GM19043 (cell line): ENCODE measurements at regions not wholly inside any gene's neighbourhood (a gene's known extent, or its start where the extent isn't known, plus 50 kb on each side); places are given as distances from the start of the nearest gene placed in this dataset.
"Not testable (repeated sequence)": the region's sequence is repeated elsewhere in the genome, so short reads cannot be mapped to it uniquely, and the experiment has no call there.

Source experiments
- ATAC-seq: cut with Tn5 transposase; IDR thresholded peaks from one replicate; pipeline ENCODE4 v1.9.1; 2021; ENCODE audit warnings: low read depth; ENCODE audit not compliant: unreplicated experiment

DNA sequence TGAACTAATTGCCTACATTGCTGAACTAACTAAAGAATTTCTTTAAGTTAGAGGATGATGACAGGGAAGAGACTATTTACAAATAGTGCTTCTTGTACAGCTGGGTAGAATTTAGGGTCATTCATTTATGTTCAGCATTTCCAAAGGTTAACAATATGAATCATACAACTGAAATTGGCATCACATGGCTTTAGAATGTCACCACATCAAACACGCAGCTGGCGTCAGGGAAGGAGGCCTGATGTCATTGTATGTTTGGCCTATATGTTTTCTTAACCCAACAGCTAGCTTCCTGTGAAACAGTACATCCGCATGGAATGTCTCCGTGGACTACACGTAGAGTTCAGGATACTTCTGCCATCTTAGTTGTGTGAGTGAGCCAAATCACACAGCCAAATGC, 99.0 kb upstream of the TNFSF11 start:
- ATAC-seq, result no peak

DNA sequence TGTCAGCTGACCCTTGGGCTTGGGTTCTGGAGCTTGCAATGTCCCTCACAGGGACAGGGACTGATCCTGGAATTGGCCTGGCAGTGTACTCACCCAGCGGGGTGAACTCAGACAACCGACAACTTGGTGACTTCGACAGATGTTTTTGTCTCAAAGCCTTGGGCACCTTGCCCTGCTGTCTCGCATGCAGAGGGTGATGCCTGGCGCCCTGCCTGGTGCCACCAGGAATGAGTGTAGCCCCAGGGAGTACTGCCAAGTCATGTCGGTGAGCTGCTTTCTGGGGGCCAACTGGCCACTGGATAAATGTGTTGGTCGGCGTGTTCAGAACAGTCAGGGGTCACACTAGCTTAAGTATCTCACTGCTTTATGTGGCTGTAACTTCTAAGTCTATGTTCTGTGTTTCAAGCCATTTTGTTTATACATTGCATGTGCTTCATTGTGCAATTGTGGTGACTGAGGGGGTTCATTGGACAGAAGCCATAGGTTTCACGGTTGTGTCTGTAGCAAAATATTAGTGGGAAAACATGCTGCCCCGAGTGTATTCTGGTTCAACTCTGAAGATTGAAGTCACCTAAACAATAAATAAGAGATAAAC, 96.3 kb upstream of the TNFSF11 start:
- ATAC-seq, result no peak

DNA sequence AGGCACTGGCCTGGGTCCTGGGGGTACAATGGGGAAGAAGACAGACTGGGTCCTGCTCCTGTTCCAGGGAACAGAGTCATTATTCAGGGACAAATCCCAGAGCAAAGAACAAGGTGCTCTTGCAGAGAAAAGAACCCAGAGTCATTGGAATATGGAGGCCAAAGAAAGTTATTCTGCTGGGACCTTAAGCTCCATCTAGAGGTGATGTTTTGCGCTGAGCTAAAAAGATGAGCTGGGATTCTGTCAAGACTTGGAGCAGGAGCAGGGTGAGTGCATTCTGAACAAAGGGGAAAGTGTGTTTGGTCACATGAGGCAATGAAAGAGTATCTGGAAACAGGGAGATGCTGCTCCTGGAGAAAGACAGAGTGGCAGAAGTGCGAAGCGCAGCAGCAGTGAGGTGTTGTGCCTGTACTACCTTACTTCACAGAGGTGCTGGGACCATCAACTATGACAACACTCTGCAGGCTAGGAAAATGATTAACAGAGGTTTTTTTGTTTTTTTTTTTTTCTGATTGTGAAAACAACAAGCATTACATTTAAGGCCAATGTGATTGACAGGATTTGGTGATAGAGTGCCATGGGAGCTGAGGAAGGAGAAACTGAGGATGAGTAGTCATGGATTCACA, 95.3 kb upstream of the TNFSF11 start:
- no peak for ATAC-seq

DNA sequence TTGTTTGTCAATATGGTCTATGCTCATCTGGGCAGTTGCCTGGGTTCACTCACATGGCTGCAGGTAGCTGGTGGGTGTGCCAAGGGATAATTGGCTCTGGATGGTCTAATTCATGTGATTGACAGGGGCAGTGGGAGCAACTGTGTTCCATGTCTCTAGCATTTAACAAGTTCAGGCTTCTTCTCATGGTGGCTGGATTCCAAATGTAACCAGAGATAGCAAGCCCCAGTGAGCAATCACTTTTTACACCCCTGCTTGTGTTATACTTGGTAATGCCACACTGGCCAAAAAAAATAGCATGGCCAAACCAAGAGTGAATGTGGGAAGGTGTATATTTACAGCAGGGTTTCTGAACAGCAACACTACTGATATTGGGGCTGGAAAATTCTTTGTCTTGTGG, 89.6 kb upstream of the TNFSF11 start:
- no peak for ATAC-seq

DNA sequence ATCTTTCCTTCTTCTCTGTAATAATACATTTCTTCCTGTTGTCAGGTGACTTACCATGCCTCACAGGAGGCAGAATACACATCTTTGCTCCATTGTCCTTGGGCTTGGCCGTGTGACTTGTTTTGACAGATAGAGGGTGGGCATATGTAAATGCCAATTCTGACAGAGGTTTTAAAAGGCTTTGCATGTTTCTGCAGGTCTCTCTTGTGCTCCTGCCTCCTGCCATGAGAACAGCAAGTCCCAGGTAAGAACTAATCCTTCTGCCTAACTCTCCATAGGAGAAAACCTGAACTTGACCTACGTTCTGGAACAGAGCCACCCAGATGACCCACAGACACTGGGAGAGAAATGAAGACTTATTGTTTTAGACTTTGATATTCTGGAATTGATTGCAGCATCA, 88.7 kb upstream of the TNFSF11 start:
- no peak for ATAC-seq

DNA sequence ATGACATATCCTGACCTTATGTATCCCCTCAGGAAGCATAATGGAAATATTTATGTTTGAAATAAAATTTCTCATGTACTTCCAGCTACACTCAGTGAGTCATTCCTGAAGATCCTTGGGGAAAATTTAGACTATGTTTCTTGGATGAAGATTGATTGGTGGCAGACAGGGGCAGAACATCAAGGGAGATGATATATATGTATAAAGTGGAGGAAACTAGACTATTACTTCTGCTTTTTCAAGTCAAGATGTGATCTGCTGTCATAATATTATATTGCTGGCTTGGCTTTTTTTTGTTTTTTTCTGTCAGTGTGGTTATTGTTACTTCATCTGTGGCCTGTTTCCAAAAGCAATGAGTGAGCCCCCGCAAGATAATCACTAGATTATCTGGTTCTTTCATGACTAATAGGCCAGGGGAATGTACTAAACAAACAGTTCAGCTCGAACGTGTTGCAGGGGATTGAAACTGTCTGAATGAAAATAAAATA, 87.2 kb upstream of the TNFSF11 start:
- no peak for ATAC-seq

DNA sequence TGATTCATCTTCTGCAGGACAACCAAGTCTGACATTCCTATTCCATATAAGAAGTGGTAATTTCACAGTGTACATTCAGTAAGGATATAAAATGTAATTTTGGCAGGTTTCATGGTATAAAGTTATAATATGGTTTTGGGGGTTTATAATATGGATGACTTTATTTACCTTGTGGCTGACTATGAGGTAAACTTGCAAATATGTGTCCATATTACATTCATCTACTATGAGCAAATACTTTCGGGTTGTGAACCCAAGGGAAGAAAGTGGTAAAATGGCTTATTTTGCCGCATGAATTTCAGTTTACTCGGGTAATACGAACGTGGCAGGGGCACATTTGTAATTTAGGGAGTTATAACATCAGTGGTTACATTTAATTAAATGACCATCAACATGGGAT, 86.7 kb upstream of the TNFSF11 start:
- ATAC-seq, result no peak

DNA sequence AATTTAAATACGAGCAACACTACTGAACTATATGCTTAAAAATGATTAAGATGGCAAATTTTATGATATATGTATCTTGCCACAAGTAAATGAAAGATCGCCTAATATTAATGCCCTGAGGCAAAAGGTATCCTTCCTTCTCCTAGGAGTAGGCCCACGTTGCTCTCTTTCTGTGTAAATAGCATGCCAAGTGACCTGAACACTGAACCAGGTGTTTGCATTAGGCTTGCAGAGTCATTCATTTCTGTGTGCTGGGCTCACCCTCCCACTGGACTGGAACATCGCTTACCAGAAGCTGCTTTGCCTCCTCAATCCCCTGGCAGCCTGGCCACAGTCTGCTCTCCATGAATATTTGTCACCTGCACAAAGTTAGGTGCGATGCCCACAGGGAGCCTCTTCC, 83.3 kb upstream of the TNFSF11 start:
- no peak for ATAC-seq

DNA sequence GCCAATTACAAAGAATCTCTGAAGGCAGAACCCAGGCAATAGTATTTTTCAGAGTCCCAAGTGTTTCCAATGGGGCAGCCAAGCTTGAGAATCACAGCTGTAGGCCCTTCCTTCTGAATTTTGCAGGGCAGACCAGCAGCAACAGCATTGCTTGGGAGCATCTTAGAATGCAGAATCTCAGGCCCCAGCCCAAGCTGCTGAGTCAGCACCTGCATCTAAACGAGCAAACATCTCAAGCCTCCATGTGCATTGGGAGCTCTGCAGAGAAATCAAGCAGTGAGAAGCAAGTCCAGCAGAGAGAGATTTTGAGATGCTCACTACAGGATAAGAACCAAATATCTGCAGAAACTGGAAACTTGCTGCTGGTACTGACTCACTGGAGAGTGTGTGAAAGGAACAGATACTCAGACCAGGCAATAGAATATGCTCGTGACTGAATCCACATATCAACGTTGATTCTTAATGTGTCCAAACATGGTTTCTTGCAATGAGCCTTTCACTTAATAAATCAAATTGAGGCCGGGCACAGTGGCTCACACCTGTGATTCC, 81.5 kb upstream of the TNFSF11 start:
- ATAC-seq, result no peak

DNA sequence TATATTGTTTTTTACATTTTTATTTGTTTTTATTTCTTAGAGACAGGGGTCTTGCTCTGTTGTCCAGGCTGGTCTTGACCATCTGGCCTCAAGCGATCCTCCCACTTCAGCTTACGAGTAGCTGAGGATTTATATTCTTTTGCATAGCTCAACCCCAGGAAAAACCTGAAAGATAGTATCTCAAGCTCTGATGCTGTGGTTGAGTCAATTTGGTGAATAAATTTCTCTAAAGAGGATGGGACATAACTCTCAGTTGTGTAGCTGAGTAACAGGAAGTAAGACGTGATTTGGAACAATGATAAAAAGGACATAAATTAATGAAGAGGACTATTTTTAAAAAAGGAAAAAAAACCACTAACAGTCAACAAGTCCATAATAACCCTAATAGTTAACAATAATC, 79.8 kb upstream of the TNFSF11 start:
- ATAC-seq, result no peak

DNA sequence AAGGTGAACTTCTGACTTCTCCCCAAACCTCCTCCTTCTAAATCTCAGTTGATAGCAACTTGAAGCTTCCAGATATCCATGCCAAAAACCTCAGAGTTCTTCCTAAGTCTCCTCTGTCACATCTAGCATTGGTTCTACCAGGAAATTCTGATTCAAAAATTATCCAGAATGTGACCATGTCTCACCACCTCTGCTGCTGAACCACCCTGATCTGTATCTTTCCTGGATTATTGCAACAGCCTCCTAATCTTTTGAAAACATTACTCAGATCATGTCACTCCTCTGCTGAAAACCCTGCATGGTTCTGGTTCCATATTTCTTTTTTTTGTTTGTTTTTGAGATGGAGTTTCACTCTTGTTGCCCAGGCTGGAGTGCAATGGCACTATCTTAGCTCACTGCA, 78.7 kb upstream of the TNFSF11 start:
- ATAC-seq, result no peak

DNA sequence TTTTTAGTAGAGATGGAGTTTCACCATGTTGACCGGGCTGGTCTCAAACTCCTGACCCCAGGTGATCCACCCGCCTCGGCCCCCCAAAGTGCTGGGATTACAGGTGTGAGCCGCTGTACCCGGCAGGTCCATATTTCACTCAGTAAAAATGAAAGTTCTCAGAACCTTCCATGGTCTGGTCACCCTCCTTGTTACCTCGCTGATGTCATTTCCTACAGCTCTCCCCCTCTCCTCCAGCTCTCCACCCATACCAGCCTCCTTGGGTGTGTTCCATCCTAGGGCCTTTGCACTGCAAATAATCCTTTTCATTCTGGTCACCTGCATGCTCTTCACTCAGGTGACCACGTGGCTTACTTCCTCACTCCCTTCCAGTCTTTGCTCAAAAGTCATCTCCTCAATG, 78.2 kb upstream of the TNFSF11 start:
- no peak for ATAC-seq

DNA sequence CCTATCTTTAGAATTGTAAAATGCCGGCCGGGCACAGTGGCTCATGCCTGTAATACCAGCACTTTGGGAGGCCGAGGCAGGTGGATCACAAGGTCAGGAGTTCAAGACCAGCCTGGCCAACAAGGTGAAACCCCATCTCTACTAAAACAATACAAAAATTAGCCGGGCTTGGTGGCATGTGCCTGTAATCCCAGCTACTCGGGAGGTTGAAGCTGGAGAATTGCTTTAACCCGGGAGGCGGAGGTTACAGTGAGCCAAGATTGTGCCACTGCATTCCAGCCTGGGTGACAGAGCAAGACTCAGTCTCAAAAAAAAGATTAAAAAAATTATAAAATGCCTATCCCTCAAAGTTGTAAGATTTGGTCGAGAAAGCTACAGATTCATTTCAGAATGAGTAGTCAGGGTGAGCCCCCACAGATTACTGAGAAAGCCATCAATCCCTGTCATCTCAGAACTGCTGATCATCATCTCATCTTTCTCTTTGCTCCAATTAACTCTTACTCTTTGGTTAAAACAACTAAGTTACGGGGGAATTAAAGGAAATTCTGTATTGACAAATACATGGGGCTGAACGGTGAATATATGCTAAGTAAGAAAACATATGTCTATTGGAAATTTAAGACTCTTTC, 76.9 kb upstream of the TNFSF11 start:
- ATAC-seq, result not testable (repeated sequence)

DNA sequence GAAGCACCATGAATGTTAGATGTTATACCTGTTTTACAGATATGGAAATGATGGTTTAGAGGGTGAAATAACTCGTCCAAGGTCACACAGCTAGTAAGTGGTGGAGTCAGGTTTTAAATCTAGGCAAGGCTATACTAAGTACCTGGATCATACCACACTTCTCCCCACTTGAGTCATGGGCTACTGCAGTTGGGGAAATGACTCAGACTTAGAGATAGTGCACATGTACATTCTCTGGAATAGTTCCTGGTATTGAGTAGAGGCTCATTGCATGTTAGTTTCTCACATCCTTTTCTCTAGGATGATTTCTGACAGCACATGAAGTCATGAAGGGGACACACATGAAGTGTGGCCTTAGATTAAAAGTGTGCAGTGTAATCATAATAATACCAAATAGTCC, 76.2 kb upstream of the TNFSF11 start:
- ATAC-seq, result peak; percentile 84

DNA sequence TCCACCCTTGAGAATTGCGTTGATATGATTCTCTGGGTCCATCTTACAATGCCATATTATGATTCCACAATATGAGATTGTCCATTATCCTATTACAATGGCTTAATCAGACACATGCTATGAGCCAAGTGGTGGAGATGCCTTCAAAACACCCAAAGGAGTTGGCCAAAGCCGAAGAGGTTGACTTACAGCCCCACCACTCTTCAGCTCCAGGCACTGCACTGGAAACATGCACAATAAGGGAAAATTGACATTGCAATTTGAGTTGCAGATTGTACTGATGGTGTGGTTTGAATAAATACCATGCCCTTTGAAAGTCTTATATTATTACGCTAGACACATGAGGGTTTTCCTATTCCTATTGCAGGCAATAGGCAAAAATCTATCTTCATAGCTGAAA, 75.4 kb upstream of the TNFSF11 start:
- no peak for ATAC-seq
